ENCODE measurements at regions not wholly inside any gene's neighbourhood (a gene's known extent, or its start where the extent isn't known, plus 50 kb on each side); places are given as distances from the start of the nearest gene placed in this dataset.

- TF ChIP-seq CTCF (IDR thresholded peaks at IDR 0.05) (no peak), POLR2A (IDR thresholded peaks at IDR 0.05) (no peak)
Observed at GRCh38 chr15:29360152-29360551, 90.5 kb upstream of the NSMCE3 start.
